Muscle layer of colon (tissue), 2 donors: ENCODE measurements at regions not wholly inside any gene's neighbourhood (a gene's known extent, or its start where the extent isn't known, plus 50 kb on each side); places are given as distances from the start of the nearest gene placed in this dataset.

ENCODE experiments used
- H3K27ac ChIP-seq: one replicate; pipeline ENCODE4 v1.7.0; 2013; ENCODE audit warnings: low read depth, mild to moderate bottlenecking, low read length, moderate library complexity
- H3K27me3 ChIP-seq, 2 donors: one replicate each; pipeline ENCODE4 v1.7.0; 2013; ENCODE audit warnings: low read length in 2 of 2, mild to moderate bottlenecking in 2 of 2; ENCODE audit not compliant: insufficient read depth in 2 of 2, control insufficient read depth in 1 of 2
- H3K36me3 ChIP-seq: one replicate; pipeline ENCODE4 v1.7.0; 2013; ENCODE audit warnings: mild to moderate bottlenecking, low read length; ENCODE audit not compliant: insufficient read depth
- H3K4me1 ChIP-seq: one replicate; pipeline ENCODE4 v1.7.0; 2013; ENCODE audit warnings: mild to moderate bottlenecking, low read length; ENCODE audit not compliant: insufficient read depth
- H3K4me3 ChIP-seq, 2 donors: one replicate each; pipeline ENCODE4 v1.7.0; 2013; ENCODE audit warnings: low read length in 2 of 2, low read depth in 1 of 2, mild to moderate bottlenecking in 1 of 2, moderate library complexity in 1 of 2
- H3K9ac ChIP-seq: one replicate; pipeline ENCODE4 v1.7.0; 2013; ENCODE audit warnings: low read length
- H3K9me3 ChIP-seq: one replicate; pipeline ENCODE4 v1.7.0; 2013; ENCODE audit warnings: mild to moderate bottlenecking, low read length
- donor health status: abdominal sarcoma.
- donor health status: Adenocarcinoma of cecum.

- H3K9me3 ChIP-seq, result no peaks in the 10 kb centered on the region
- no peaks in the 10 kb centered on the region for H3K27me3 ChIP-seq
- no peaks in the 10 kb centered on the region for H3K4me1 ChIP-seq
- no peaks in the 10 kb centered on the region for H3K36me3 ChIP-seq
- no peak overlapping the region for H3K9ac ChIP-seq
- H3K27ac ChIP-seq, result no peak overlapping the region
- no peak overlapping the region for H3K4me3 ChIP-seq
Measured at GRCh38 chr1:157245823-157246222, 107.6 kb upstream of the ETV3 start.

DNA sequence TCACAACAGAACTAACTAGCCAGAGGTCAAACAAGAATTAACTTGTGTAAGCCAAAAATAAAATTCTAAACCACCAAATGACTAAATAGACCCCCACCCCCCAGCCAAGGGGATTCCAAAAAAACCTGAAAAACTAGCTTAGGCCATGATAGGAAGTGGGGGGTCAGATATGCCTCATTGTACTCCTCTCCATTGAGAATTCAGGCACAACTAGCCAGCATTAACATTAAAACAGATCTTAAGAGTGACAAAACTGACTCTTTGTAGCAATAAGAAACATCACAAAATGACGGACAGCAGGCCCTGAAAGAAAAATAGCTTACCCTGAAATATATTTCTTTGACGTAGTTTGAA is 103.0 kb upstream of the ETV3 start:
- H3K27ac ChIP-seq, result no peak overlapping the region

GRCh38 chr1:157240495-157241184 is 102.4 kb upstream of the ETV3 start:
- no peaks in the 10 kb centered on the region for H3K36me3 ChIP-seq
- H3K27ac ChIP-seq, result no peak overlapping the region
- H3K4me3 ChIP-seq, result no peak overlapping the region
- no peaks in the 10 kb centered on the region for H3K27me3 ChIP-seq
- H3K9me3 ChIP-seq, result no peaks in the 10 kb centered on the region
- H3K4me1 ChIP-seq, result no peaks in the 10 kb centered on the region
- H3K9ac ChIP-seq, result no peak overlapping the region

More for the DNA sequence above, 103.0 kb upstream of the ETV3 start:
- Histone ChIP-seq H3K36me3 (no peaks in the 10 kb centered on the region), H3K4me3 (no peak overlapping the region), H3K9me3 (no peaks in the 10 kb centered on the region), H3K9ac (no peak overlapping the region), H3K27me3 (no peaks in the 10 kb centered on the region), H3K4me1 (no peaks in the 10 kb centered on the region)

- no peak overlapping the region for H3K9ac ChIP-seq
- H3K36me3 ChIP-seq, result no peaks in the 10 kb centered on the region
- no peaks in the 10 kb centered on the region for H3K9me3 ChIP-seq
- H3K27ac ChIP-seq, result no peak overlapping the region
- no peaks in the 10 kb centered on the region for H3K4me1 ChIP-seq
- H3K4me3 ChIP-seq, result no peak overlapping the region
- H3K27me3 ChIP-seq, result no peaks in the 10 kb centered on the region
Measured at GRCh38 chr1:157239936-157240335, 101.7 kb upstream of the ETV3 start.

GRCh38 chr1:157238585-157238984 is 100.4 kb upstream of the ETV3 start:
- Histone ChIP-seq H3K9ac (no peak overlapping the region), H3K4me1 (no peaks in the 10 kb centered on the region), H3K36me3 (no peaks in the 10 kb centered on the region), H3K27me3 (no peaks in the 10 kb centered on the region), H3K27ac (no peak overlapping the region), H3K4me3 (no peak overlapping the region), H3K9me3 (no peaks in the 10 kb centered on the region)

- no peaks in the 10 kb centered on the region for H3K4me1 ChIP-seq
Measured at GRCh38 chr1:157237981-157238380, 99.8 kb upstream of the ETV3 start.

DNA sequence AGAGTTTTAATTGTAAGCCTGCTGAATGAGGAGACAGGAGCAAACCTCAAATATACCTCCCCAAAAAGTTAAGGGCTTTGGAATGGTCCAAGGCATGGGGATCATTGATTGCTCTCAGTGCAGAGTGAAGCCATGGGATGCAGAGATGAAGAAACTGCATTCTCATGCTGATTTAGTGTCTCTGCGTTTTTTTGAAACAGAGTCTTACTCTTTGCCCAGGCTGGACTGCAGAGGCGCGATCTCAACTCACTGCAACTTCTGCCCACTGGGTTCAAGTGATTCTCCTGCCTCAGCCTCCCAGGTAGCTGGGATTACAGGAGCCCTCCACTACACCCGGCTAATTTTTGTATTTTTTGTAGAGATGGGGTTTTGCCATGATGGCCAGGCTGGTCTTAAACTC is 99.3 kb upstream of the ETV3 start:
- Histone ChIP-seq H3K27me3 (no peaks in the 10 kb centered on the region), H3K9me3 (no peaks in the 10 kb centered on the region), H3K9ac (no peak overlapping the region), H3K36me3 (no peaks in the 10 kb centered on the region), H3K4me3 (no peak overlapping the region), H3K4me1 (no peaks in the 10 kb centered on the region), H3K27ac (no peak overlapping the region)

More at GRCh38 chr1:157237981-157238380, 99.8 kb upstream of the ETV3 start:
- H3K27ac ChIP-seq, result no peak overlapping the region
- H3K9me3 ChIP-seq, result no peaks in the 10 kb centered on the region
- no peak overlapping the region for H3K4me3 ChIP-seq
- no peak overlapping the region for H3K9ac ChIP-seq
- H3K27me3 ChIP-seq, result no peaks in the 10 kb centered on the region
- no peaks in the 10 kb centered on the region for H3K36me3 ChIP-seq

- Histone ChIP-seq H3K4me3 (no peak overlapping the region), H3K27ac (no peak overlapping the region), H3K9ac (no peak overlapping the region), H3K27me3 (no peaks in the 10 kb centered on the region), H3K9me3 (no peaks in the 10 kb centered on the region), H3K4me1 (no peaks in the 10 kb centered on the region), H3K36me3 (no peaks in the 10 kb centered on the region)
Measured at GRCh38 chr1:157236072-157236471, 97.9 kb upstream of the ETV3 start.

DNA sequence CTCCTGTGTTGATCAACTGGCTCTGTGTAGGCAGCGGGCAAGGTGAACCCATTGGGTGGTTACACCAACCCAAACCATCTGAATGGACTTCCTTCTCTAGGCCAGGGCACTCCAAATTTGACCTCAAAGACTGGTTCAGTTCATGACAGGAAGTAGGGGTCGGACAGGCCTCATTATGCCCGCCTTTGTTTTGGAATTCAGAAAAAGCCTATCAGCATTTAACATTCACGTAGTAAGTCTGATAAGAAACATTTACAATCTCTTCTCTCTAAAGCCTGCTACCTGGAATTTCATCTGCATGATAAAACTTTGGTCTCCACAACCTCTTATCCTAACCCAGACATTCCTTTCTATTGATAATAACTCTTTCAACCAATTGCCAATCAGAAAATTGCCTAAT is 97.1 kb upstream of the ETV3 start:
- Histone ChIP-seq H3K27me3 (no peaks in the 10 kb centered on the region), H3K9ac (no peak overlapping the region), H3K4me1 (no peaks in the 10 kb centered on the region), H3K36me3 (no peaks in the 10 kb centered on the region), H3K4me3 (no peak overlapping the region), H3K27ac (no peak overlapping the region), H3K9me3 (no peaks in the 10 kb centered on the region)

GRCh38 chr1:157234705-157235273 is 96.6 kb upstream of the ETV3 start:
- no peaks in the 10 kb centered on the region for H3K9me3 ChIP-seq
- no peaks in the 10 kb centered on the region for H3K4me1 ChIP-seq
- H3K36me3 ChIP-seq, result no peaks in the 10 kb centered on the region

DNA sequence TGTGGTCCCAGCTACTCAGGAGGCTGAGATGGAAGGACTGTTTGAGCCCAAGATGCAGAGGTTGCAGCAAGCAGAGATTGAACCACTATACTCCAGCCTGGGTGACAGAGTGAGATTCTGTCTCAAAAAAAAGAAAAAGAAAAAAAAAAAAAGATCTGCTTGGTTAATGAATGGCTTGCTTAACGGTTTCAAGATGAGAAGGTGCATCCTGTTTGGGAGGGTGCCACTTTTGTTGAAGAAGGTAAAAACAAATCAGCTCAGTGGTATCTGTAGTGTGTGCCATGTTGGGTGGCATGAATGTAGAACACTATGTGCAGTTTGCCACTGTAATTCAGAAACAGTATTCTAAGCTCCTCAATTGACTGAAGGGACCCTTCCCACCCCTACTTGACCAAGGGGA is 94.9 kb upstream of the ETV3 start:
- Histone ChIP-seq H3K27me3 (no peaks in the 10 kb centered on the region), H3K27ac (no peak overlapping the region), H3K4me1 (no peaks in the 10 kb centered on the region), H3K9me3 (no peaks in the 10 kb centered on the region), H3K9ac (no peak overlapping the region), H3K4me3 (no peak overlapping the region), H3K36me3 (no peaks in the 10 kb centered on the region)

More at GRCh38 chr1:157234705-157235273, 96.6 kb upstream of the ETV3 start:
- Histone ChIP-seq H3K4me3 (no peak overlapping the region), H3K27ac (no peak overlapping the region), H3K9ac (no peak overlapping the region), H3K27me3 (no peaks in the 10 kb centered on the region)
